ENCODE measurements at regions not wholly inside any gene's neighbourhood (a gene's known extent, or its start where the extent isn't known, plus 50 kb on each side); places are given as distances from the start of the nearest gene placed in this dataset.
"Not testable (repeated sequence)": the region's sequence is repeated elsewhere in the genome, so short reads cannot be mapped to it uniquely, and the experiment has no call there.

GRCh38 chr14:37810094-37810801 lies 214.8 kb downstream of the TTC6 start:
- ChIA-PET POLR2A (no interaction called here), CTCF (no interaction called here)
- TF ChIP-seq FOXK2 (IDR thresholded peaks at IDR 0.05) (no peak), SP1 (IDR thresholded peaks at IDR 0.05) (no peak), PKNOX1 (IDR thresholded peaks at IDR 0.05) (no peak), TARDBP (IDR thresholded peaks at IDR 0.05) (no peak), ZNF384 (IDR thresholded peaks at IDR 0.05) (no peak)
- DNase-seq (ENCODE audit: extremely low spot score) = no peak

GRCh38 chr14:37813732-37814131 lies 218.3 kb downstream of the TTC6 start:
- TF ChIP-seq SUZ12 (IDR thresholded peaks at IDR 0.05) (no peak), HDGF (IDR thresholded peaks at IDR 0.05; ENCODE audit: borderline replicate concordance) (no peak), ZNF384 (IDR thresholded peaks at IDR 0.05) (no peak), FOXA1 (IDR thresholded peaks at IDR 0.05) (no peak), CTBP1 (IDR thresholded peaks at IDR 0.05; ENCODE audit: borderline replicate concordance) (no peak), BHLHE40 (IDR thresholded peaks at IDR 0.05; ENCODE audit: borderline replicate concordance) (no peak), TARDBP (IDR thresholded peaks at IDR 0.05) (no peak), ARNT (IDR thresholded peaks at IDR 0.05) (no peak), FOXM1 (IDR thresholded peaks at IDR 0.05; ENCODE audit: borderline replicate concordance) (no peak), NFRKB (IDR thresholded peaks at IDR 0.05) (no peak), FOXK2 (IDR thresholded peaks at IDR 0.05) (no peak), SP1 (IDR thresholded peaks at IDR 0.05) (no peak), ELF4 (IDR thresholded peaks at IDR 0.05) (no peak), L3MBTL2 (conservative IDR thresholded peaks at IDR 0.05) (no peak), LEF1 (IDR thresholded peaks at IDR 0.05; ENCODE audit: borderline replicate concordance) (no peak), PKNOX1 (IDR thresholded peaks at IDR 0.05) (no peak)
- ChIA-PET POLR2A (no interaction called here), CTCF (no interaction called here)
- no peak for DNase-seq (ENCODE audit: extremely low spot score)

DNA sequence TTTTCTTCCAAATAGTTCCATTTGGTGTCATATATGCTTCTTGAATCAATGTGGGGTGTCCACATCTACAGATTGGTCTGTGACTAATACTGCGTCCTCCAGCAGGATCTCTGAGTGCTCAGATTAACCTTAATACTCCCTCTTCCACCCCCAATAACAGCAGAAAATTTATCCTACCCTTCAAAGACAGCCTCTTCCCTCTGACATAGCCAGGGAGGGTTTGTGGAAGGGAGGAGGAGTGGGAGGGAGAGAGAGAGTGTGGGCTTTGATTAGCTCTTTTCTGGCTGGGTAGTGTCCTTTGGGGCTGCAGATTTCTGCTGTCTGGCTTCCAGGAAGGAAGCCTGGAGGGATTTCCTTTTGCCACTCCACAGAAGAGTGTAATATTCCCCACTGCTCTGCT lies 220.7 kb downstream of the TTC6 start:
- ChIA-PET CTCF (interaction anchor here (0.6 kb wide), 1 partner anchor 435 kb away, joined by 12 read pairs; no protein-coding TSS in a partner anchor), POLR2A (no interaction called here)
- TF ChIP-seq TARDBP (IDR thresholded peaks at IDR 0.05) (no peak), NFRKB (IDR thresholded peaks at IDR 0.05) (no peak)
- no peak for DNase-seq (ENCODE audit: extremely low spot score)

- DNase-seq (ENCODE audit: extremely low spot score) = no peak
- no peak for TF ChIP-seq SUZ12 (IDR thresholded peaks at IDR 0.05)
- POLR2A ChIA-PET = no interaction called here
- CTCF ChIA-PET = interaction anchor here (0.6 kb wide), 1 partner anchor 435 kb away, joined by 12 read pairs; no protein-coding TSS in a partner anchor
Measured at GRCh38 chr14:37816743-37817295, 221.4 kb downstream of the TTC6 start.

DNA sequence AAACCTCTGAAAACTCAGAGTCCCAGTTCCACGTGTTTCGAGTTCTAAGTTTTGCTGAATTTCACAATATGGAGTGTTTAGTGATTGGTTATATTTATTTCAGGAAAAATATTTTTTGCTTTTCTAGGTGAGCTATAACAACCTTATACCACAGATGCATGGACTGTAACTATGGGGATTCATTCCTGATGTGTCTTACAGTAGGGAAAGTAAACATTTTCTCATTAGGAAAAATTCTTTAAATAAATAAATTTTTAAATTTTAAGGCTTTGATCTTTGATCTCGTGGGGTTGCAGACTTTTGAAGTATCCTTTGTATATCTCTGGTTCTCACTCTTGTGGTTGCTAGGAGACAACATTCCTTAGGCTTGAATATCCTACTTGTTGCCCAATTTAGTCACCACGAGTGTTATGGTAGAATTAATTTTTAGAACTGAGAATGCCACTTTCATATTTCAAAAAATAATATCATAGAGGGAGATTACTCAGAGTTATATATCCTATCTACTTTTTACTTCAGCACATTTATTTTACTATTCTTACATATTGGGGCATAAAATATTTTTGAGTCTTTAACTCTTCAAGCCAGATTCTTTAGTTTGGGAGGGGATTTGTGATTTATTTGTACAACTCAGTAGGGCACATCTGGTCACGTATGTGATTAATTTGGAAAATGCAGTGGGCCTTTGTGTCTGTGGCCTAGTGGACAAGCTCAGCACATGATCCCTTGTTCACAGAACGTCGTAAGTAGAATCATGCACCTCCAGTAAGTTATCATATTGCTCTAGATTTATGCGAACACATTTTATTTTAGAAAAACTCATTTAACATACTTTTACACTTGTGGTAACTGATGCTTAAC lies 224.0 kb downstream of the TTC6 start:
- ChIA-PET CTCF (no interaction called here), POLR2A (no interaction called here)
- TF ChIP-seq BHLHE40 (IDR thresholded peaks at IDR 0.05; ENCODE audit: borderline replicate concordance) (no peak), FOXK2 (IDR thresholded peaks at IDR 0.05) (no peak), PKNOX1 (IDR thresholded peaks at IDR 0.05) (no peak), FOXA1 (IDR thresholded peaks at IDR 0.05) (no peak)
- DNase-seq (ENCODE audit: extremely low spot score) = no peak

DNA sequence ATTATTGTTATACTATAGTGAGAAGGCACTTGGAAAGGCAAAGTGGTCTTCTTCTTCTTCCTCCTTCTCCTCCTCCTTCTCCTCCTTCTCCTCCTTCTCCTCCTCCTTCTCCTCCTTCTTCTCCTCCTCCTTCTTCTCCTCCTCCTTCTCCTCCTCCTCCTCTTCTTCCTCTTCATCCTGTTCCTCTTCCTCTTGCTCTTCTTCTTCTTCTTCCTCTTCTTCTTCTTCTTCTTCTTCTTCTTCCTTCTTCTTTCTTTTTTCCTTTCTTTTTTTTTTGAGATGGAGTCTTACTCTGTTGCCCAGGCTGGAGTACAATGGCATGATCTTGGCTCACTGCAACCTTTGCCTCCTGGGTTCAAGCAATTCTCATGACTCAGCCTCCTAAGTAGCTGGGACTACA lies 225.4 kb downstream of the TTC6 start:
- POLR2A ChIA-PET; CTCF ChIA-PET; DNase-seq (ENCODE audit: extremely low spot score): not testable (repeated sequence)

GRCh38 chr14:37824939-37825712 lies 229.7 kb downstream of the TTC6 start:
- TF ChIP-seq SUZ12 (IDR thresholded peaks at IDR 0.05) = no peak
- TF ChIP-seq ZNF384 (IDR thresholded peaks at IDR 0.05) = no peak
- TF ChIP-seq CTBP1 (IDR thresholded peaks at IDR 0.05; ENCODE audit: borderline replicate concordance) = no peak
- no peak for TF ChIP-seq LEF1 (IDR thresholded peaks at IDR 0.05; ENCODE audit: borderline replicate concordance)
- no peak for TF ChIP-seq FOXA1 (IDR thresholded peaks at IDR 0.05)
- TF ChIP-seq HDGF (IDR thresholded peaks at IDR 0.05; ENCODE audit: borderline replicate concordance) = no peak
- no peak for TF ChIP-seq PKNOX1 (IDR thresholded peaks at IDR 0.05)
- no peak for TF ChIP-seq L3MBTL2 (conservative IDR thresholded peaks at IDR 0.05)
- ChIA-PET CTCF (interaction anchor here (0.6 kb wide), 1 partner anchor 451 kb away, joined by 4 read pairs; no protein-coding TSS in a partner anchor), POLR2A (no interaction called here)
- no peak for DNase-seq (ENCODE audit: extremely low spot score)

All from HEK293T (cell line).